Nephron progenitor cell (in vitro differentiated cells): ENCODE measurements at regions not wholly inside any gene's neighbourhood (a gene's known extent, or its start where the extent isn't known, plus 50 kb on each side); places are given as distances from the start of the nearest gene placed in this dataset.

Source experiments
- DNase-seq: peaks from one replicate; pipeline ENCODE4 v3.0.0; 2021
- H3K27ac Mint-ChIP-seq: 2 replicates; pipeline ENCODE4 v1.8.0; 2021; ENCODE audit warnings: mild to moderate bottlenecking, moderate library complexity, mixed read lengths
- H3K27me3 Mint-ChIP-seq: 2 replicates; pipeline ENCODE4 v1.8.0; 2021; ENCODE audit warnings: mild to moderate bottlenecking, low read depth, mixed read lengths; ENCODE audit not compliant: poor library complexity
- H3K36me3 Mint-ChIP-seq: 2 replicates; pipeline ENCODE4 v1.8.0; 2021; ENCODE audit warnings: low read depth, mixed read lengths
- H3K4me1 Mint-ChIP-seq: 2 replicates; pipeline ENCODE4 v1.8.0; 2021; ENCODE audit warnings: mixed read lengths
- H3K4me3 Mint-ChIP-seq: 2 replicates; pipeline ENCODE4 v1.8.0; 2021; ENCODE audit warnings: mild to moderate bottlenecking, moderate library complexity, mixed read lengths
- H3K9me3 Mint-ChIP-seq: 2 replicates; pipeline ENCODE4 v1.8.0; 2021; ENCODE audit warnings: mild to moderate bottlenecking, moderate library complexity, mixed read lengths
- TF ChIP-seq, protein P1 (sequence below): fragments of 200-600 bp; sonication (generic); IDR thresholded peaks from 2 replicates; pipeline ENCODE4 v1.5.0; 2021; ENCODE audit warnings: antibody characterized with exemption

GRCh38 chr7:52369922-52370321 lies 665.5 kb upstream of the POM121L12 start:
- no peaks in the 10 kb centered on the region for H3K9me3 Mint-ChIP-seq

GRCh38 chr7:52365349-52365748 lies 670.1 kb upstream of the POM121L12 start:
- TF ChIP-seq, protein P1, sequence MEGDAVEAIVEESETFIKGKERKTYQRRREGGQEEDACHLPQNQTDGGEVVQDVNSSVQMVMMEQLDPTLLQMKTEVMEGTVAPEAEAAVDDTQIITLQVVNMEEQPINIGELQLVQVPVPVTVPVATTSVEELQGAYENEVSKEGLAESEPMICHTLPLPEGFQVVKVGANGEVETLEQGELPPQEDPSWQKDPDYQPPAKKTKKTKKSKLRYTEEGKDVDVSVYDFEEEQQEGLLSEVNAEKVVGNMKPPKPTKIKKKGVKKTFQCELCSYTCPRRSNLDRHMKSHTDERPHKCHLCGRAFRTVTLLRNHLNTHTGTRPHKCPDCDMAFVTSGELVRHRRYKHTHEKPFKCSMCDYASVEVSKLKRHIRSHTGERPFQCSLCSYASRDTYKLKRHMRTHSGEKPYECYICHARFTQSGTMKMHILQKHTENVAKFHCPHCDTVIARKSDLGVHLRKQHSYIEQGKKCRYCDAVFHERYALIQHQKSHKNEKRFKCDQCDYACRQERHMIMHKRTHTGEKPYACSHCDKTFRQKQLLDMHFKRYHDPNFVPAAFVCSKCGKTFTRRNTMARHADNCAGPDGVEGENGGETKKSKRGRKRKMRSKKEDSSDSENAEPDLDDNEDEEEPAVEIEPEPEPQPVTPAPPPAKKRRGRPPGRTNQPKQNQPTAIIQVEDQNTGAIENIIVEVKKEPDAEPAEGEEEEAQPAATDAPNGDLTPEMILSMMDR = no peak
- H3K27ac Mint-ChIP-seq = no peak overlapping the region
- H3K4me3 Mint-ChIP-seq = no peak overlapping the region
- H3K9me3 Mint-ChIP-seq = peaks cover 6% of the 10 kb centered on the region
- no peaks in the 10 kb centered on the region for H3K27me3 Mint-ChIP-seq
- DNase-seq = no peak
- H3K4me1 Mint-ChIP-seq = no peaks in the 10 kb centered on the region
- H3K36me3 Mint-ChIP-seq = no peaks in the 10 kb centered on the region

More at GRCh38 chr7:52369922-52370321, 665.5 kb upstream of the POM121L12 start:
- Mint-ChIP-seq H3K4me1 (no peaks in the 10 kb centered on the region), H3K4me3 (no peak overlapping the region), H3K27ac (no peak overlapping the region), H3K27me3 (peaks cover 4% of the 10 kb centered on the region), H3K36me3 (no peaks in the 10 kb centered on the region)
- TF ChIP-seq, protein P1 = no peak
- no peak for DNase-seq

- Mint-ChIP-seq H3K27ac (no peak overlapping the region), H3K36me3 (no peaks in the 10 kb centered on the region), H3K27me3 (no peaks in the 10 kb centered on the region), H3K4me3 (no peak overlapping the region), H3K9me3 (peaks cover 6% of the 10 kb centered on the region), H3K4me1 (no peaks in the 10 kb centered on the region)
- DNase-seq = no peak
- TF ChIP-seq, protein P1 = no peak
Observed at GRCh38 chr7:52362521-52362920, 672.9 kb upstream of the POM121L12 start.

DNA sequence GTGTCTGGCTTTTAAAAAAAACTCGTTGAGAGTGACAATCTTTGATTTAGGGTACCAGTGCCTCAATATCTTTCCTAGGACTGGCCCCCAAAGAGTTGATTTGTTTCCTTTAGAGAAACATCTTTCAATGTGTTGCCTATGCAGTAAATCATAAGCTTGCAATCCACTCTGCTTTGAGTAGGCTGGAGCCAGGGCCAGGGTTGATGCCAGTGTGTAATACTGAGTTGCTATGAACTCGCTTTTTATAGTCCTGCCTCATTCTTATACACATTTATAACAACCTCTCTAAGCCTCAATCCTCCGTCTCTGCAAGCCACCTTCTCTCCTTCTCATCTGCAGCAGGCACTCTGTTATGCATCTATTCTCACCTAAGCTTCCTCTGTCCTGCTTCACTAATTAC lies 674.9 kb upstream of the POM121L12 start:
- H3K9me3 Mint-ChIP-seq = peaks cover 6% of the 10 kb centered on the region
- H3K36me3 Mint-ChIP-seq = no peaks in the 10 kb centered on the region
- no peaks in the 10 kb centered on the region for H3K4me1 Mint-ChIP-seq
- TF ChIP-seq, protein P1 = no peak
- no peaks in the 10 kb centered on the region for H3K27me3 Mint-ChIP-seq
- no peak overlapping the region for H3K4me3 Mint-ChIP-seq
- no peak overlapping the region for H3K27ac Mint-ChIP-seq
- no peak for DNase-seq

GRCh38 chr7:52355053-52355452 lies 680.4 kb upstream of the POM121L12 start:
- peaks cover 4% of the 10 kb centered on the region for H3K4me1 Mint-ChIP-seq
- H3K9me3 Mint-ChIP-seq = no peaks in the 10 kb centered on the region
- H3K36me3 Mint-ChIP-seq = no peaks in the 10 kb centered on the region
- TF ChIP-seq, protein P1 = no peak
- no peak overlapping the region for H3K27ac Mint-ChIP-seq
- peak; percentile 59 for DNase-seq
- peaks cover 3% of the 10 kb centered on the region for H3K27me3 Mint-ChIP-seq
- H3K4me3 Mint-ChIP-seq = no peak overlapping the region
